Astrocyte (in vitro differentiated cells and primary cell): ENCODE measurements at regions not wholly inside any gene's neighbourhood (a gene's known extent, or its start where the extent isn't known, plus 50 kb on each side); places are given as distances from the start of the nearest gene placed in this dataset.

ENCODE experiments used
- DNase-seq: peaks from one replicate; pipeline ENCODE4 v3.0.0-alpha.2; 2010; ENCODE audit warnings: low read depth
- FAIRE-seq: peaks from 2 replicates; lab custom pipeline; 2011; peaks lifted over from hg19 to GRCh38; lab: Jason Lieb, UNC
- H2AFZ ChIP-seq: 2 replicates; pipeline ENCODE4 v1.6.0; 2012; ENCODE audit warnings: low read depth, low read length, inconsistent platforms
- H3K27ac ChIP-seq: 2 replicates; pipeline ENCODE4 v1.5.1; 2011; ENCODE audit warnings: low read depth, low read length, inconsistent platforms
- H3K27me3 ChIP-seq: 2 replicates; pipeline ENCODE4 v1.6.0; 2011; ENCODE audit warnings: low read length, inconsistent platforms; ENCODE audit not compliant: insufficient read depth
- H3K36me3 ChIP-seq: 2 replicates; pipeline ENCODE4 v1.5.1; 2011; ENCODE audit warnings: low read length, inconsistent platforms; ENCODE audit not compliant: insufficient read depth
- H3K4me1 ChIP-seq: 2 replicates; pipeline ENCODE4 v1.5.1; 2011; ENCODE audit warnings: low read length, inconsistent platforms; ENCODE audit not compliant: insufficient read depth
- H3K4me2 ChIP-seq: 2 replicates; pipeline ENCODE4 v1.6.0; 2012; ENCODE audit warnings: low read length, inconsistent platforms
- H3K4me3 ChIP-seq: 2 replicates; pipeline ENCODE4 v1.5.1; 2011; ENCODE audit warnings: low read depth, mild to moderate bottlenecking, low read length, inconsistent platforms; ENCODE audit not compliant: insufficient read depth
- H3K79me2 ChIP-seq: 2 replicates; pipeline ENCODE4 v1.6.0; 2012; ENCODE audit warnings: mild to moderate bottlenecking, low read length, inconsistent platforms; ENCODE audit not compliant: insufficient read depth
- H3K9ac ChIP-seq: 2 replicates; pipeline ENCODE4 v1.6.0; 2012; ENCODE audit warnings: mild to moderate bottlenecking, low read length, inconsistent platforms
- H3K9me3 ChIP-seq: 2 replicates; pipeline ENCODE4 v1.5.1; 2012; ENCODE audit warnings: low read depth, mild to moderate bottlenecking, low read length, inconsistent platforms; ENCODE audit not compliant: insufficient read depth
- H4K20me1 ChIP-seq: 2 replicates; pipeline ENCODE4 v1.6.0; 2012; ENCODE audit warnings: low read length, inconsistent platforms; ENCODE audit not compliant: insufficient read depth
- H3K27ac Mint-ChIP-seq: one replicate; pipeline ENCODE4 v1.8.0; 2021; ENCODE audit warnings: mild to moderate bottlenecking, mixed read lengths; ENCODE audit not compliant: unreplicated experiment
- H3K27me3 Mint-ChIP-seq: one replicate; pipeline ENCODE4 v1.8.0; 2021; ENCODE audit warnings: low read depth, mixed read lengths; ENCODE audit not compliant: unreplicated experiment
- H3K36me3 Mint-ChIP-seq: one replicate; pipeline ENCODE4 v1.8.0; 2021; ENCODE audit warnings: low read depth, mixed read lengths; ENCODE audit not compliant: unreplicated experiment
- H3K4me1 Mint-ChIP-seq: one replicate; pipeline ENCODE4 v1.8.0; 2021; ENCODE audit warnings: low read depth, mixed read lengths; ENCODE audit not compliant: unreplicated experiment
- H3K4me3 Mint-ChIP-seq: one replicate; pipeline ENCODE4 v1.8.0; 2021; ENCODE audit warnings: mild to moderate bottlenecking, moderate library complexity, mixed read lengths; ENCODE audit not compliant: unreplicated experiment
- H3K9me3 Mint-ChIP-seq: one replicate; pipeline ENCODE4 v1.8.0; 2021; ENCODE audit warnings: mild to moderate bottlenecking, mixed read lengths; ENCODE audit not compliant: unreplicated experiment
- EZH2 ChIP-seq: IDR thresholded peaks from 2 replicates; pipeline ENCODE4 v1.6.1; 2012; ENCODE audit warnings: mild to moderate bottlenecking, low read length, inconsistent platforms; ENCODE audit not compliant: insufficient read depth
- TF ChIP-seq, protein P1 (sequence below): IDR thresholded peaks from 2 replicates; pipeline ENCODE4 v1.5.1; 2011; ENCODE audit warnings: low read depth, mild to moderate bottlenecking, inconsistent platforms, low read length, moderate library complexity; ENCODE audit not compliant: insufficient read depth

DNA sequence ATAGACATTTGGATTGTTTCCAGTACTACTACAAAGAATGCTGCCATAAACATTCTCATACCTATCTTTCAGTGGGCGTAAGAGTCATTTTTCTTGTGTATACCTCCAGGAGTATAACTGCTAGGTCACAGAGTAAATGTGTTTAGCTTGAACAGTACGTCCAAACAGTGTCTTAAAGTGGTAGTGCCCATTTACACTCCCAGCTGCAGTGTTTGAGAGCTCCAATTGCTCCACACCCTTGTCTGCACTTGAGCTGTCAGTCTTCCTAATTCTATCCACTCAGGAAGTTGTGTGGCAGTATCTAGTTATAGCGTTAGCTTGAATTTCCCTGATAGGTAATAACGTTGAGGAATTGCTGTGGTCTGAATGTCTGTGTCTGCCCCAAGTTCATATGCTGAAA, 404.7 kb upstream of the PPP2R3A start:
- no peaks in the 10 kb centered on the region for H3K4me1 ChIP-seq
- Mint-ChIP-seq H3K27me3 (no peaks in the 10 kb centered on the region), H3K36me3 (no peaks in the 10 kb centered on the region), H3K27ac (no peak overlapping the region), H3K4me3 (no peak overlapping the region), H3K4me1 (peaks cover 7% of the 10 kb centered on the region), H3K9me3 (no peaks in the 10 kb centered on the region)
- H3K79me2 ChIP-seq, result no peaks in the 10 kb centered on the region
- H4K20me1 ChIP-seq, result no peaks in the 10 kb centered on the region
- no peak overlapping the region for H3K4me3 ChIP-seq
- H2AFZ ChIP-seq, result no peak overlapping the region
- H3K36me3 ChIP-seq, result no peaks in the 10 kb centered on the region
- TF ChIP-seq EZH2, result no peak
- TF ChIP-seq, protein P1, sequence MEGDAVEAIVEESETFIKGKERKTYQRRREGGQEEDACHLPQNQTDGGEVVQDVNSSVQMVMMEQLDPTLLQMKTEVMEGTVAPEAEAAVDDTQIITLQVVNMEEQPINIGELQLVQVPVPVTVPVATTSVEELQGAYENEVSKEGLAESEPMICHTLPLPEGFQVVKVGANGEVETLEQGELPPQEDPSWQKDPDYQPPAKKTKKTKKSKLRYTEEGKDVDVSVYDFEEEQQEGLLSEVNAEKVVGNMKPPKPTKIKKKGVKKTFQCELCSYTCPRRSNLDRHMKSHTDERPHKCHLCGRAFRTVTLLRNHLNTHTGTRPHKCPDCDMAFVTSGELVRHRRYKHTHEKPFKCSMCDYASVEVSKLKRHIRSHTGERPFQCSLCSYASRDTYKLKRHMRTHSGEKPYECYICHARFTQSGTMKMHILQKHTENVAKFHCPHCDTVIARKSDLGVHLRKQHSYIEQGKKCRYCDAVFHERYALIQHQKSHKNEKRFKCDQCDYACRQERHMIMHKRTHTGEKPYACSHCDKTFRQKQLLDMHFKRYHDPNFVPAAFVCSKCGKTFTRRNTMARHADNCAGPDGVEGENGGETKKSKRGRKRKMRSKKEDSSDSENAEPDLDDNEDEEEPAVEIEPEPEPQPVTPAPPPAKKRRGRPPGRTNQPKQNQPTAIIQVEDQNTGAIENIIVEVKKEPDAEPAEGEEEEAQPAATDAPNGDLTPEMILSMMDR, result no peak
- H3K4me2 ChIP-seq, result no peak overlapping the region
- H3K27me3 ChIP-seq, result no peaks in the 10 kb centered on the region
- FAIRE-seq (no peak), DNase-seq (no peak)
- no peak overlapping the region for H3K9ac ChIP-seq
- no peak overlapping the region for H3K27ac ChIP-seq
- no peaks in the 10 kb centered on the region for H3K9me3 ChIP-seq

DNA sequence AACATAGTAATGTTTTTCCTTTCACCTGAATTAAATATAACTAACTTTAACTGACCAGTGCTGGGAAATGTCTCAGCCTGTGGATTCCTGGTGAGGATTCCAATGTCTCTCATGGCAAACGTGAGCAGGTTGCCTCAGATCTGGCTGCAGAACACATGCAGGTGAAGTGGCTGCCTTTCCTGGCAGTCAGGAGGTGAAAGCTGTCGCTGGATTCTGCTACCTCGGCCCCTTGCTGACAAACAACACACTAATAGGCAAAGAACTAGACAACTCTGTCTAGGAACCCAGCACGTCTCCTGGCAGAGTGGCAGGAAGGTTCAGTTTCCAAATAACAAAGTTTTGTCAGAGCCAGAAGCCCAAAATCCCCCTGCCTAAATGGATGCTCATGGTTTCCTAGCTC, 400.8 kb upstream of the PPP2R3A start:
- Histone ChIP-seq H3K4me3 (no peak overlapping the region), H3K36me3 (no peaks in the 10 kb centered on the region), H3K27ac (no peak overlapping the region), H3K4me2 (no peak overlapping the region), H4K20me1 (no peaks in the 10 kb centered on the region), H3K9ac (no peak overlapping the region), H2AFZ (no peak overlapping the region), H3K4me1 (no peaks in the 10 kb centered on the region), H3K9me3 (no peaks in the 10 kb centered on the region), H3K79me2 (no peaks in the 10 kb centered on the region), H3K27me3 (no peaks in the 10 kb centered on the region)
- TF ChIP-seq EZH2, result no peak
- TF ChIP-seq, protein P1, result no peak
- H3K9me3 Mint-ChIP-seq, result no peaks in the 10 kb centered on the region
- H3K36me3 Mint-ChIP-seq, result no peaks in the 10 kb centered on the region
- H3K27ac Mint-ChIP-seq, result no peak overlapping the region
- H3K4me1 Mint-ChIP-seq, result peaks cover 2% of the 10 kb centered on the region
- peaks cover 6% of the 10 kb centered on the region for H3K27me3 Mint-ChIP-seq
- DNase-seq, result no peak
- H3K4me3 Mint-ChIP-seq, result no peak overlapping the region
- no peak for FAIRE-seq

DNA sequence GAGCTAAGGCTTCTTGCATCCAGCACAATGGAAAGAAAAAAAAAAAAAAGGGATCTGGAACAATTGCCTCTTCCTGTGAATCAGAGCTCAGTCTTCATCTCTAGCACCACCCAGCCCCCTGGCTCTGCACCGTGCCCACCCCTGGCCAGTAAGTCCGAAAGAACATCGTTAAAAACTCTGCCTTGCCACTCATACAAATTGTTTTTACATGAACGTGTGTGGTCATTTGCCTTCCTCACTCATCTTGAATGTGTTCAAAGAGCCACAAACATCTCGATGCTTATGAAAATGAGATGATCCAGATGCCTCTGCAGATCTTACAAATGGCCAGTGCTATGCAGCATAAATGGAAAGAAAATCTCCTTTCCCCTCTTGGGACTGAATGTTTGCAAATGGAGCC, 400.0 kb upstream of the PPP2R3A start:
- no peak for DNase-seq
- Histone ChIP-seq H4K20me1 (no peaks in the 10 kb centered on the region), H3K4me3 (no peak overlapping the region), H3K4me1 (no peaks in the 10 kb centered on the region), H3K79me2 (no peaks in the 10 kb centered on the region), H3K9ac (no peak overlapping the region), H3K36me3 (no peaks in the 10 kb centered on the region), H3K4me2 (no peak overlapping the region), H3K27ac (no peak overlapping the region), H2AFZ (no peak overlapping the region), H3K9me3 (no peaks in the 10 kb centered on the region), H3K27me3 (no peaks in the 10 kb centered on the region)
- TF ChIP-seq, protein P1, result no peak
- TF ChIP-seq EZH2, result no peak
- H3K4me1 Mint-ChIP-seq, result peaks cover 2% of the 10 kb centered on the region
- H3K27ac Mint-ChIP-seq, result no peak overlapping the region
- H3K36me3 Mint-ChIP-seq, result no peaks in the 10 kb centered on the region
- FAIRE-seq, result no peak
- no peaks in the 10 kb centered on the region for H3K9me3 Mint-ChIP-seq
- H3K27me3 Mint-ChIP-seq, result peaks cover 6% of the 10 kb centered on the region
- no peak overlapping the region for H3K4me3 Mint-ChIP-seq
